GM19395 (cell line): ENCODE measurements at regions not wholly inside any gene's neighbourhood (a gene's known extent, or its start where the extent isn't known, plus 50 kb on each side); places are given as distances from the start of the nearest gene placed in this dataset.

Experiments used
- ATAC-seq: cut with Tn5 transposase; IDR thresholded peaks from one replicate; pipeline ENCODE4 v1.9.1; 2021; ENCODE audit warnings: mild to moderate bottlenecking, moderate library complexity; ENCODE audit not compliant: unreplicated experiment

- no peak for ATAC-seq
Measured at GRCh38 chr5:146940295-146940694, 61.7 kb upstream of the PPP2R2B start.

- no peak for ATAC-seq
Measured at GRCh38 chr5:146944019-146944418, 65.5 kb upstream of the PPP2R2B start.

GRCh38 chr5:146944764-146945616, 66.4 kb upstream of the PPP2R2B start:
- no peak for ATAC-seq

GRCh38 chr5:146945617-146946084, 67.1 kb upstream of the PPP2R2B start:
- ATAC-seq: no peak

GRCh38 chr5:146947181-146947941, 68.8 kb upstream of the PPP2R2B start:
- peak; percentile 79 for ATAC-seq

- ATAC-seq: no peak
Measured at GRCh38 chr5:146948666-146949065, 70.1 kb upstream of the PPP2R2B start.

GRCh38 chr5:146952168-146952567, 73.6 kb upstream of the PPP2R2B start:
- ATAC-seq: no peak

GRCh38 chr5:146956217-146956616, 77.7 kb upstream of the PPP2R2B start:
- no peak for ATAC-seq

- no peak for ATAC-seq
Measured at GRCh38 chr5:146959360-146959759, 80.8 kb upstream of the PPP2R2B start.

- no peak for ATAC-seq
Measured at GRCh38 chr5:146962801-146963355, 84.3 kb upstream of the PPP2R2B start.

GRCh38 chr5:146965761-146966659, 87.5 kb upstream of the PPP2R2B start:
- peak; percentile 98 for ATAC-seq

GRCh38 chr5:146967646-146968045, 89.1 kb upstream of the PPP2R2B start:
- ATAC-seq: no peak

- no peak for ATAC-seq
Measured at GRCh38 chr5:146971401-146971800, 92.8 kb upstream of the PPP2R2B start.

- ATAC-seq: no peak
Measured at GRCh38 chr5:146986469-146986868, 107.9 kb upstream of the PPP2R2B start.

- no peak for ATAC-seq
Measured at GRCh38 chr5:146993876-146994530, 115.4 kb upstream of the PPP2R2B start.

GRCh38 chr5:146995878-146996277, 117.3 kb upstream of the PPP2R2B start:
- ATAC-seq: no peak

GRCh38 chr5:147015405-147015804, 136.8 kb upstream of the PPP2R2B start:
- no peak for ATAC-seq

- no peak for ATAC-seq
Measured at GRCh38 chr5:147017191-147017590, 138.6 kb upstream of the PPP2R2B start.

GRCh38 chr5:147017621-147018020, 139.1 kb upstream of the PPP2R2B start:
- ATAC-seq: no peak

GRCh38 chr5:147018812-147019211, 140.3 kb upstream of the PPP2R2B start:
- no peak for ATAC-seq
